LHCN-M2 (cell line): ENCODE measurements at regions not wholly inside any gene's neighbourhood (a gene's known extent, or its start where the extent isn't known, plus 50 kb on each side); places are given as distances from the start of the nearest gene placed in this dataset.
A peak's percentile ranks its signal among the peaks of the same experiment; 100 is the strongest.
"Not testable (repeated sequence)": the region's sequence is repeated elsewhere in the genome, so short reads cannot be mapped to it uniquely, and the experiment has no call there.

Source experiments
- DNase-seq: peaks from one replicate; pipeline ENCODE4 v3.0.0-alpha.2; 2012; ENCODE audit warnings: low read depth

- no peak for DNase-seq
Measured at GRCh38 chr17:63019138-63019873, 53.3 kb downstream of the TANC2 start.

GRCh38 chr17:63022567-63022966 lies 56.5 kb downstream of the TANC2 start:
- DNase-seq: no peak

- no peak for DNase-seq
Measured at GRCh38 chr17:63023049-63023448, 57.0 kb downstream of the TANC2 start.

GRCh38 chr17:63024201-63024600 lies 58.2 kb downstream of the TANC2 start:
- no peak for DNase-seq

GRCh38 chr17:63024716-63025115 lies 58.7 kb downstream of the TANC2 start:
- DNase-seq: peak; percentile 49

- not testable (repeated sequence) for DNase-seq
Measured at GRCh38 chr17:63025637-63026036, 59.6 kb downstream of the TANC2 start.

- peak; percentile 70 for DNase-seq
Measured at GRCh38 chr17:63029541-63029940, 63.5 kb downstream of the TANC2 start.

- no peak for DNase-seq
Measured at GRCh38 chr17:63032142-63032541, 66.1 kb downstream of the TANC2 start.

GRCh38 chr17:63033142-63033541 lies 67.1 kb downstream of the TANC2 start:
- DNase-seq: no peak

- DNase-seq: peak; percentile 81
Measured at GRCh38 chr17:63035271-63035670, 69.2 kb downstream of the TANC2 start.

- DNase-seq: peak; percentile 30
Measured at GRCh38 chr17:63035695-63036094, 69.7 kb downstream of the TANC2 start.

GRCh38 chr17:63039342-63039741 lies 73.3 kb downstream of the TANC2 start:
- DNase-seq: no peak

GRCh38 chr17:63039899-63040602 lies 74.0 kb downstream of the TANC2 start:
- DNase-seq: peak; percentile 68

GRCh38 chr17:63040816-63041215 lies 74.8 kb downstream of the TANC2 start:
- DNase-seq: no peak

- no peak for DNase-seq
Measured at GRCh38 chr17:63041251-63041650, 75.2 kb downstream of the TANC2 start.

- no peak for DNase-seq
Measured at GRCh38 chr17:63041722-63042121, 75.7 kb downstream of the TANC2 start.

GRCh38 chr17:63042256-63042812 lies 76.3 kb downstream of the TANC2 start:
- peak; percentile 30 for DNase-seq

GRCh38 chr17:63057560-63057959 lies 91.5 kb downstream of the TANC2 start:
- DNase-seq: not testable (repeated sequence)

GRCh38 chr17:63066158-63066813 lies 100.3 kb downstream of the TANC2 start:
- DNase-seq: no peak

GRCh38 chr17:63069245-63069644 lies 103.2 kb downstream of the TANC2 start:
- no peak for DNase-seq

- no peak for DNase-seq
Measured at GRCh38 chr17:63070031-63070430, 104.0 kb downstream of the TANC2 start.

- DNase-seq: no peak
Measured at GRCh38 chr17:63071797-63072196, 105.8 kb downstream of the TANC2 start.
